NCI-H2171 treated with DMSO at 0.1 percent for 48 hours (cell line): ENCODE measurements at regions not wholly inside any gene's neighbourhood (a gene's known extent, or its start where the extent isn't known, plus 50 kb on each side); places are given as distances from the start of the nearest gene placed in this dataset.

ENCODE experiments used
- DNase-seq: peaks from one replicate; lab custom pipeline; 2025; lab: John Stamatoyannopoulos, UW

- DNase-seq: peak; percentile 57
These were observed 289.9 kb downstream of the GASK1B start for GRCh38 chr4:157882901-157883300.

- DNase-seq: no peak
These were observed 292.1 kb downstream of the GASK1B start for GRCh38 chr4:157880761-157881160.

GRCh38 chr4:157854819-157855218 is 318.0 kb downstream of the GASK1B start:
- no peak for DNase-seq

GRCh38 chr4:157840648-157841047 is 332.2 kb downstream of the GASK1B start:
- no peak for DNase-seq

- DNase-seq: no peak
These were observed 332.8 kb downstream of the GASK1B start for GRCh38 chr4:157840034-157840433.

- DNase-seq: no peak
These were observed 334.5 kb downstream of the GASK1B start for GRCh38 chr4:157838366-157838765.

GRCh38 chr4:157837071-157837703 is 335.6 kb downstream of the GASK1B start:
- no peak for DNase-seq

- no peak for DNase-seq
These were observed 340.2 kb downstream of the GASK1B start for GRCh38 chr4:157832596-157832995.

- DNase-seq: no peak
These were observed 348.8 kb downstream of the GASK1B start for GRCh38 chr4:157824021-157824420.

GRCh38 chr4:157821814-157822213 is 351.0 kb downstream of the GASK1B start:
- DNase-seq: no peak

GRCh38 chr4:157819693-157820464 is 352.9 kb downstream of the GASK1B start:
- peak; percentile 76 for DNase-seq

GRCh38 chr4:157818946-157819692 is 353.7 kb downstream of the GASK1B start:
- DNase-seq: peak; percentile 76

GRCh38 chr4:157810137-157810774 is 362.6 kb downstream of the GASK1B start:
- no peak for DNase-seq

GRCh38 chr4:157808796-157809383 is 363.9 kb downstream of the GASK1B start:
- DNase-seq: no peak

GRCh38 chr4:157806184-157806583 is 366.6 kb downstream of the GASK1B start:
- DNase-seq: no peak

- DNase-seq: peak; percentile 6
These were observed 367.8 kb downstream of the GASK1B start for GRCh38 chr4:157804986-157805385.

- peak; percentile 37 for DNase-seq
These were observed 368.8 kb downstream of the GASK1B start for GRCh38 chr4:157803845-157804521.

GRCh38 chr4:157803421-157803820 is 369.4 kb downstream of the GASK1B start:
- no peak for DNase-seq

GRCh38 chr4:157795495-157795894 is 377.3 kb downstream of the GASK1B start:
- DNase-seq: no peak

GRCh38 chr4:157792716-157793115 is 380.1 kb downstream of the GASK1B start:
- no peak for DNase-seq

GRCh38 chr4:157791236-157791635 is 381.6 kb downstream of the GASK1B start:
- no peak for DNase-seq
